ENCODE measurements at regions not wholly inside any gene's neighbourhood (a gene's known extent, or its start where the extent isn't known, plus 50 kb on each side); places are given as distances from the start of the nearest gene placed in this dataset.

DNA sequence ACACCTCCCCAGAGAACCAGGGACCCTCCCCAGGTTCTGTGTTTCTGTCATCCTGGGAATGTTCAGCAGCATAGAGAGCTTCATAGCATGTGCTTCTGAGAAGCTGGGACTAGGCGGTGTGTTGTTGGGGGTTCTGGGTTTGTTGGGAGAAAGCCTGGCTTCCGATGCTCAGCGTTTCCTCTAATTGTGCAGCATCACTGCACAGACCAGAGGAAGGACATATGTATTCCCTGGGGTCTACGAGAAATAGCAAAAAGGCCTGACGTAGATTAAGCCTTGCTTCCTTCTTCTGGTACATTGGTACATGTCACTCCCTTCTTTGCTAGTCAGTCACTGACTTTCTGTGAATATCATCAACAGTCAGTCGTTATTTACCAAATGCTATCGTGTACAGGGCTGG lies 96.9 kb upstream of the SGK1 start:
- H3K27me3 ChIP-seq (replicated peaks in 1 of 7) = no peaks in the 10 kb centered on the region
- no peaks in the 10 kb centered on the region for H3K36me3 ChIP-seq
- TF ChIP-seq POLR2A (IDR thresholded peaks at IDR 0.05) (no peak), POLR2AphosphoS5 (IDR thresholded peaks at IDR 0.05) (no peak)
- TF ChIP-seq, protein P1, sequence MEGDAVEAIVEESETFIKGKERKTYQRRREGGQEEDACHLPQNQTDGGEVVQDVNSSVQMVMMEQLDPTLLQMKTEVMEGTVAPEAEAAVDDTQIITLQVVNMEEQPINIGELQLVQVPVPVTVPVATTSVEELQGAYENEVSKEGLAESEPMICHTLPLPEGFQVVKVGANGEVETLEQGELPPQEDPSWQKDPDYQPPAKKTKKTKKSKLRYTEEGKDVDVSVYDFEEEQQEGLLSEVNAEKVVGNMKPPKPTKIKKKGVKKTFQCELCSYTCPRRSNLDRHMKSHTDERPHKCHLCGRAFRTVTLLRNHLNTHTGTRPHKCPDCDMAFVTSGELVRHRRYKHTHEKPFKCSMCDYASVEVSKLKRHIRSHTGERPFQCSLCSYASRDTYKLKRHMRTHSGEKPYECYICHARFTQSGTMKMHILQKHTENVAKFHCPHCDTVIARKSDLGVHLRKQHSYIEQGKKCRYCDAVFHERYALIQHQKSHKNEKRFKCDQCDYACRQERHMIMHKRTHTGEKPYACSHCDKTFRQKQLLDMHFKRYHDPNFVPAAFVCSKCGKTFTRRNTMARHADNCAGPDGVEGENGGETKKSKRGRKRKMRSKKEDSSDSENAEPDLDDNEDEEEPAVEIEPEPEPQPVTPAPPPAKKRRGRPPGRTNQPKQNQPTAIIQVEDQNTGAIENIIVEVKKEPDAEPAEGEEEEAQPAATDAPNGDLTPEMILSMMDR (IDR thresholded peaks at IDR 0.05 in 8 of 11, conservative IDR thresholded peaks at IDR 0.05 in 3 of 11) = no peak
- H3K27ac ChIP-seq = peak overlapping the region in 5 of 8 donors; percentile 61 to 88 (median 81)
- intact Hi-C loops (cut with DNase I; ENCODE audit: low total_unique reads) = no loop called here
- H3K4me3 ChIP-seq = peak overlapping the region in 1 of 8 donors; percentile 46
- H3K4me1 ChIP-seq = peaks cover 0 to 26% (median 6%) of the 10 kb centered on the region in 6 donors
- DNase-seq = no peak
- H3K9me3 ChIP-seq = peaks cover 0 to 17% (median 4%) of the 10 kb centered on the region in 8 donors
- 49 to 65% (median 53%) methylated on average over 7 of the region's 7 CpGs for WGBS, 5 donors

DNA sequence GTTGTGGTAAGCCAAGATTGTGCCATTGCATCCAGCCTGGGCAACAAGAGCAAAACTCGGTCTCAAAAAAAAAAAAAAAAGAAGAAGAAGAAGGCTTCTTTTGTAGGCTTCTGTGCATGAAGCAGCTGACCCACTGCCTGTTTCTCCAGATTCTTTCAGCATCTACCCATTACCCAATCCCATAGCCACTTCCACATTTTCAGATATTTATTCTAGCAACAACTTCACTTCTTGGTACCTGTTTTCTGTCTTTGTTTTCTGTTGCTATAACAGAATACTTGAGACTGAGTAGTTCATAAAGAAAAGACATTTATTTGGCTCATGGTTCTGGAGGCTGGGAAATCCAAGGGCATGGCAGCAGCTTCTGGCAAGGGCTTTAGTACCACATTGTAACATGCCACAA lies 95.3 kb upstream of the SGK1 start:
- TF ChIP-seq POLR2A (IDR thresholded peaks at IDR 0.05) = no peak
- TF ChIP-seq POLR2AphosphoS5 (IDR thresholded peaks at IDR 0.05) = peak in 1 of 3 donors; percentile 22
- Histone ChIP-seq H3K4me3 (peak overlapping the region in 1 of 8 donors; percentile 46), H3K27ac (peak overlapping the region in 7 of 8 donors; percentile 45 to 88 (median 81)), H3K36me3 (no peaks in the 10 kb centered on the region), H3K27me3 (replicated peaks in 1 of 7) (no peaks in the 10 kb centered on the region), H3K4me1 (peaks cover 0 to 26% (median 6%) of the 10 kb centered on the region in 6 donors), H3K9me3 (peaks cover 0 to 17% (median 4%) of the 10 kb centered on the region in 8 donors)
- WGBS, 5 donors = 46 to 88% (median 76%) methylated on average over 1 of the region's 1 CpG; no CpG with 5 or more reads in 1 of the 5 donors
- intact Hi-C loops (cut with DNase I; ENCODE audit: low total_unique reads) = no loop called here
- DNase-seq = no peak

DNA sequence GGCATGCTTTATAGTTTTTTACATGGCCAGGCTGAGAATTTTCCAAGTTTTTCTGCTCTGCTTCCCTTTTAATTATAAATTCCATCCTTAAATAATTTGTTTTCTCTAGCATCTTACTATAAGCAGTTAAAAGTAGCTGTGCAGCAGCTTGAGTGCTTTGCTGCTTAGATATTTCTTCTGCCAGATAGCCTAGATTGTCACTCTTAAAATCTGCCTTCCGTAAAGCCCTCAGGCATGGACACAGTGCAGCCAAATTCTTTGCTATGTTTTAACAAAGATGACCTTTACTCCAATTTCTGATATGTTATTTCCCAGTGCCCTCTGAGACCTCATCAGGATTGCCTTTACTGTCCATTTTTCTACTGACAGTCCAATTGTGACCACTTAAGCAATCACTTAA lies 92.6 kb upstream of the SGK1 start:
- DNase-seq = no peak
- WGBS, 5 donors = 77 to 97% (median 83%) methylated on average over 1 of the region's 1 CpG
- intact Hi-C loops (cut with DNase I; ENCODE audit: low total_unique reads) = no loop called here
- TF ChIP-seq POLR2A (IDR thresholded peaks at IDR 0.05) = no peak
- TF ChIP-seq, protein P1 (IDR thresholded peaks at IDR 0.05 in 8 of 11, conservative IDR thresholded peaks at IDR 0.05 in 3 of 11) = no peak
- no peak for TF ChIP-seq POLR2AphosphoS5 (IDR thresholded peaks at IDR 0.05)
- no peak overlapping the region for H3K27ac ChIP-seq
- peaks cover 0 to 15% (median 6%) of the 10 kb centered on the region in 6 donors for H3K4me1 ChIP-seq
- peaks cover 0 to 17% (median 4%) of the 10 kb centered on the region in 8 donors for H3K9me3 ChIP-seq
- no peaks in the 10 kb centered on the region for H3K36me3 ChIP-seq
- H3K4me3 ChIP-seq = no peak overlapping the region
- H3K27me3 ChIP-seq (replicated peaks in 1 of 7) = no peaks in the 10 kb centered on the region

GRCh38 chr6:134407791-134408190 lies 89.9 kb upstream of the SGK1 start:
- intact Hi-C loops (cut with DNase I; ENCODE audit: low total_unique reads) = no loop called here
- peaks cover 0 to 7% (median 0%) of the 10 kb centered on the region in 8 donors for H3K9me3 ChIP-seq
- no peak for TF ChIP-seq POLR2A (IDR thresholded peaks at IDR 0.05)
- no peak for TF ChIP-seq POLR2AphosphoS5 (IDR thresholded peaks at IDR 0.05)
- TF ChIP-seq, protein P1 (IDR thresholded peaks at IDR 0.05 in 8 of 11, conservative IDR thresholded peaks at IDR 0.05 in 3 of 11) = no peak
- H3K27me3 ChIP-seq (replicated peaks in 1 of 7) = no peaks in the 10 kb centered on the region
- no peak for DNase-seq
- H3K36me3 ChIP-seq = no peaks in the 10 kb centered on the region
- H3K4me1 ChIP-seq = peaks cover 0 to 7% (median 0%) of the 10 kb centered on the region in 6 donors
- H3K27ac ChIP-seq = no peak overlapping the region
- WGBS, 5 donors = 55 to 91% (median 79%) methylated on average over 2 of the region's 2 CpGs
- H3K4me3 ChIP-seq = no peak overlapping the region

All from spleen (tissue), 11 donors.